ENCODE measurements at regions not wholly inside any gene's neighbourhood (a gene's known extent, or its start where the extent isn't known, plus 50 kb on each side); places are given as distances from the start of the nearest gene placed in this dataset.

DNA sequence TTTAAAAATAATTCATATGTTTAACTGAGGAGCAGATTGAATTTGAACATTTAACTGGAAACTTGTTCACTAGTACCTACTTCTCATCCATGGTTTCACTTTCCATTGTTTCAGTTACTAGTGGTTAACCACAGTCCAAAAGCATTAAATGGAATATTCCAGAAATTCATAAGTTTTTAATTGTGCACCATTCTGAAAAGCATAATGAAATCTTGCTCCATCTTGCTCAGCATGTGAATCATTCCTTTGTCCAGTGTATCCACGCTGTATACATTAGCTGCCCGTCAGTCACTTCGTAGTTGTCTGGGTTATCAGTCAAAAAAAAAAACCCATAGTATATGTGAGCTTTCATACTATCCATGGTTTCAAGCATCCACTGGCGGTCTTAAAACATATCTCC is 217.6 kb downstream of the TPRG1 start:
- TF ChIP-seq, protein P1, sequence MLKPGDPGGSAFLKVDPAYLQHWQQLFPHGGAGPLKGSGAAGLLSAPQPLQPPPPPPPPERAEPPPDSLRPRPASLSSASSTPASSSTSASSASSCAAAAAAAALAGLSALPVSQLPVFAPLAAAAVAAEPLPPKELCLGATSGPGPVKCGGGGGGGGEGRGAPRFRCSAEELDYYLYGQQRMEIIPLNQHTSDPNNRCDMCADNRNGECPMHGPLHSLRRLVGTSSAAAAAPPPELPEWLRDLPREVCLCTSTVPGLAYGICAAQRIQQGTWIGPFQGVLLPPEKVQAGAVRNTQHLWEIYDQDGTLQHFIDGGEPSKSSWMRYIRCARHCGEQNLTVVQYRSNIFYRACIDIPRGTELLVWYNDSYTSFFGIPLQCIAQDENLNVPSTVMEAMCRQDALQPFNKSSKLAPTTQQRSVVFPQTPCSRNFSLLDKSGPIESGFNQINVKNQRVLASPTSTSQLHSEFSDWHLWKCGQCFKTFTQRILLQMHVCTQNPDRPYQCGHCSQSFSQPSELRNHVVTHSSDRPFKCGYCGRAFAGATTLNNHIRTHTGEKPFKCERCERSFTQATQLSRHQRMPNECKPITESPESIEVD (tag by site-specific recombination; IDR thresholded peaks at IDR 0.05), result no peak
- TF ChIP-seq, protein P2, sequence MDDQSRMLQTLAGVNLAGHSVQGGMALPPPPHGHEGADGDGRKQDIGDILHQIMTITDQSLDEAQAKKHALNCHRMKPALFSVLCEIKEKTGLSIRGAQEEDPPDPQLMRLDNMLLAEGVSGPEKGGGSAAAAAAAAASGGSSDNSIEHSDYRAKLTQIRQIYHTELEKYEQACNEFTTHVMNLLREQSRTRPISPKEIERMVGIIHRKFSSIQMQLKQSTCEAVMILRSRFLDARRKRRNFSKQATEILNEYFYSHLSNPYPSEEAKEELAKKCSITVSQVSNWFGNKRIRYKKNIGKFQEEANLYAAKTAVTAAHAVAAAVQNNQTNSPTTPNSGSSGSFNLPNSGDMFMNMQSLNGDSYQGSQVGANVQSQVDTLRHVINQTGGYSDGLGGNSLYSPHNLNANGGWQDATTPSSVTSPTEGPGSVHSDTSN (CRISPR knock-in tag; IDR thresholded peaks at IDR 0.05), result no peak
- TF ChIP-seq, protein P3, sequence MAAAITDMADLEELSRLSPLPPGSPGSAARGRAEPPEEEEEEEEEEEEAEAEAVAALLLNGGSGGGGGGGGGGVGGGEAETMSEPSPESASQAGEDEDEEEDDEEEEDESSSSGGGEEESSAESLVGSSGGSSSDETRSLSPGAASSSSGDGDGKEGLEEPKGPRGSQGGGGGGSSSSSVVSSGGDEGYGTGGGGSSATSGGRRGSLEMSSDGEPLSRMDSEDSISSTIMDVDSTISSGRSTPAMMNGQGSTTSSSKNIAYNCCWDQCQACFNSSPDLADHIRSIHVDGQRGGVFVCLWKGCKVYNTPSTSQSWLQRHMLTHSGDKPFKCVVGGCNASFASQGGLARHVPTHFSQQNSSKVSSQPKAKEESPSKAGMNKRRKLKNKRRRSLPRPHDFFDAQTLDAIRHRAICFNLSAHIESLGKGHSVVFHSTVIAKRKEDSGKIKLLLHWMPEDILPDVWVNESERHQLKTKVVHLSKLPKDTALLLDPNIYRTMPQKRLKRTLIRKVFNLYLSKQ (tag by site-specific recombination; IDR thresholded peaks at IDR 0.05; ENCODE audit: borderline replicate concordance), result no peak
- TF ChIP-seq, protein P4, sequence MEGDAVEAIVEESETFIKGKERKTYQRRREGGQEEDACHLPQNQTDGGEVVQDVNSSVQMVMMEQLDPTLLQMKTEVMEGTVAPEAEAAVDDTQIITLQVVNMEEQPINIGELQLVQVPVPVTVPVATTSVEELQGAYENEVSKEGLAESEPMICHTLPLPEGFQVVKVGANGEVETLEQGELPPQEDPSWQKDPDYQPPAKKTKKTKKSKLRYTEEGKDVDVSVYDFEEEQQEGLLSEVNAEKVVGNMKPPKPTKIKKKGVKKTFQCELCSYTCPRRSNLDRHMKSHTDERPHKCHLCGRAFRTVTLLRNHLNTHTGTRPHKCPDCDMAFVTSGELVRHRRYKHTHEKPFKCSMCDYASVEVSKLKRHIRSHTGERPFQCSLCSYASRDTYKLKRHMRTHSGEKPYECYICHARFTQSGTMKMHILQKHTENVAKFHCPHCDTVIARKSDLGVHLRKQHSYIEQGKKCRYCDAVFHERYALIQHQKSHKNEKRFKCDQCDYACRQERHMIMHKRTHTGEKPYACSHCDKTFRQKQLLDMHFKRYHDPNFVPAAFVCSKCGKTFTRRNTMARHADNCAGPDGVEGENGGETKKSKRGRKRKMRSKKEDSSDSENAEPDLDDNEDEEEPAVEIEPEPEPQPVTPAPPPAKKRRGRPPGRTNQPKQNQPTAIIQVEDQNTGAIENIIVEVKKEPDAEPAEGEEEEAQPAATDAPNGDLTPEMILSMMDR (tag by site-specific recombination; IDR thresholded peaks at IDR 0.05), result no peak

Measured in HEK293 (cell line).